Esophagus (tissue), 2 donors: ENCODE measurements at regions not wholly inside any gene's neighbourhood (a gene's known extent, or its start where the extent isn't known, plus 50 kb on each side); places are given as distances from the start of the nearest gene placed in this dataset.
"Not testable (repeated sequence)": the region's sequence is repeated elsewhere in the genome, so short reads cannot be mapped to it uniquely, and the experiment has no call there.

Experiments
- H3K27ac ChIP-seq, 2 donors: one replicate each; pipeline ENCODE4 v1.5.1; 2013; ENCODE audit warnings: low read depth in 2 of 2, mild to moderate bottlenecking in 2 of 2, inconsistent platforms in 1 of 2, low read length in 1 of 2, moderate library complexity in 1 of 2
- H3K27me3 ChIP-seq, 2 donors: one replicate each; pipeline ENCODE4 v1.6.1; 2013; ENCODE audit warnings: low read length in 2 of 2, control low read depth in 1 of 2, mild to moderate bottlenecking in 1 of 2; ENCODE audit not compliant: insufficient read depth in 2 of 2, control insufficient read depth in 1 of 2
- H3K36me3 ChIP-seq, 2 donors: one replicate each; pipeline ENCODE4 v1.6.1; 2013; ENCODE audit warnings: low read length in 1 of 2; ENCODE audit not compliant: control insufficient read depth in 2 of 2, insufficient read depth in 2 of 2
- H3K4me1 ChIP-seq, 2 donors: one replicate each; pipeline ENCODE4 v1.6.1; 2013; ENCODE audit warnings: low read length in 1 of 2; ENCODE audit not compliant: control insufficient read depth in 2 of 2, insufficient read depth in 2 of 2
- H3K4me3 ChIP-seq, 2 donors: one replicate each; pipeline ENCODE4 v1.5.1; 2013; ENCODE audit warnings: low read length in 2 of 2, mild to moderate bottlenecking in 2 of 2, low read depth in 1 of 2, moderate library complexity in 1 of 2
- H3K9me3 ChIP-seq, 2 donors: one replicate each; pipeline ENCODE4 v1.6.1; 2013; ENCODE audit warnings: mild to moderate bottlenecking in 2 of 2, low read depth in 1 of 2, low read length in 1 of 2, moderate library complexity in 1 of 2; ENCODE audit not compliant: control insufficient read depth in 2 of 2, insufficient read depth in 1 of 2
- WGBS, 2 donors: extraction: QIAGEN DNeasy Blood & Tissue Kit; methylation state at CpG; one replicate each; pipeline ENCODE4 v1.1.7; 2013; 5-methylcytosine and 5-hydroxymethylcytosine counted together
- donor health status: healthy with polysubstance abuse.
- donor health status: Bipolar disorder and iron deficiency.

GRCh38 chr17:52470553-52470952, 312.0 kb upstream of the CA10 start:
- Histone ChIP-seq H3K9me3 (peaks cover 0 to under 1% of the 10 kb centered on the region in 2 donors), H3K27me3 (no peaks in the 10 kb centered on the region), H3K36me3 (no peaks in the 10 kb centered on the region), H3K27ac (no peak overlapping the region), H3K4me3 (no peak overlapping the region), H3K4me1 (no peaks in the 10 kb centered on the region)
- 95 to 98% methylated on average over 2 of the region's 2 CpGs for WGBS, 2 donors

DNA sequence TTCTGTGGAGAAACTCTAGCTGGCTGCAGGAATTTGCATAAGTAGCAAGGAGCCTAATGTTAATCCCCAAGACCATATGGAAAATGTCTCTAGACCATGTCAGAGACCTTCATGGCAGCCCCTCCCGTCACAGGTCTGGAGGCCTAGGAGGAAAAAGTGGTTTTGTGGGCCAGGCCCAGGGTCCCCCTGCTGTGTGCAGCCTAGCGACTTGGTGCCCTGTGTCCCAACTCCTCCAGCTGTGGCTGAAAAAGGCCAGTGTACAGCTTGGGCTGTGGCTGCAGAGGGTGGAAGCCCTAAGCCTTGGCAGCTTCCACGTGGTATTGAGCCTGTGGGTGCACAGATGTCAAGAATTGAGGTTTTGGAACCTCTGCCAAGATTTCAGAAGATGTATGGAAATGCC, 306.9 kb upstream of the CA10 start:
- Histone ChIP-seq H3K36me3 (no peaks in the 10 kb centered on the region), H3K27me3 (no peaks in the 10 kb centered on the region), H3K27ac (no peak overlapping the region), H3K4me3 (no peak overlapping the region), H3K4me1 (no peaks in the 10 kb centered on the region), H3K9me3 (peaks cover 0 to 2% of the 10 kb centered on the region in 2 donors)
- 53 to 63% methylated on average over 3 of the region's 3 CpGs for WGBS, 2 donors

DNA sequence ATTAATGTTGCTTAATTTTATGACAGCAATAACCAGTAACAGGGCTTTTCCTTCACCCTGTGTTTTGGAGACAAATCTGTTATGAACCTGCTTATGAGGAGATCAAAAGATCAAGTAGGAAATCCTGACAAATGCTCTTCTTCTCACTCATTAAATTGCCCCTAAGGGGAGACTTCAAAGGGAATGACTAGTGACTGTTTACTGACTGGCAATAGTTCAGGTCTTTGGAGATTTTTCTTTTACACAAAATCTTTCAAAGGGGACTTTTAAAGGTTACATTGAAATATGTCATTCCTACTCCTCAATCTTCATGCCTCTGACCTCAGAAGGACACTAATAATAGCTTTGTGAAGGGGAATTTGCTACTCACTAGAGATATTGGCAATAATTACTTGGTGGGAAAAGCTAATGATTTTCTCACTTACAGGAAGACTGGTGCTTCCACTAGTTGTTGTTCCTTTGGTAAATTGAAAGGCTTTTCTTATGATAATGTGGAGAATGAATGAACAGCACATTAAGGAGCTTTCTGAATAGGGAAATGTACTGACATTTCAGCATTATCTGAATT, 292.9 kb upstream of the CA10 start:
- H3K36me3 ChIP-seq: no peaks in the 10 kb centered on the region
- no peak overlapping the region for H3K27ac ChIP-seq

GRCh38 chr17:52442350-52442749, 283.8 kb upstream of the CA10 start:
- no peaks in the 10 kb centered on the region for H3K36me3 ChIP-seq
- H3K4me1 ChIP-seq: no peaks in the 10 kb centered on the region
- H3K9me3 ChIP-seq: no peaks in the 10 kb centered on the region
- no peak overlapping the region for H3K4me3 ChIP-seq
- 85 to 90% methylated on average over 2 of the region's 2 CpGs for WGBS, 2 donors
- no peak overlapping the region for H3K27ac ChIP-seq
- H3K27me3 ChIP-seq: no peaks in the 10 kb centered on the region

More for the DNA sequence above, 292.9 kb upstream of the CA10 start:
- H3K9me3 ChIP-seq: no peaks in the 10 kb centered on the region
- H3K4me1 ChIP-seq: no peaks in the 10 kb centered on the region
- H3K27me3 ChIP-seq: no peaks in the 10 kb centered on the region
- H3K4me3 ChIP-seq: no peak overlapping the region

GRCh38 chr17:52420555-52421078, 262.1 kb upstream of the CA10 start:
- 73 to 76% methylated on average over 2 of the region's 2 CpGs for WGBS, 2 donors
- H3K4me1 ChIP-seq: no peaks in the 10 kb centered on the region
- no peak overlapping the region for H3K27ac ChIP-seq
- no peaks in the 10 kb centered on the region for H3K27me3 ChIP-seq
- H3K36me3 ChIP-seq: no peaks in the 10 kb centered on the region
- H3K4me3 ChIP-seq: no peak overlapping the region
- no peaks in the 10 kb centered on the region for H3K9me3 ChIP-seq

GRCh38 chr17:52419229-52419641, 260.7 kb upstream of the CA10 start:
- H3K27ac ChIP-seq: no peak overlapping the region
- no peaks in the 10 kb centered on the region for H3K9me3 ChIP-seq
- H3K4me3 ChIP-seq: no peak overlapping the region
- no peaks in the 10 kb centered on the region for H3K4me1 ChIP-seq
- 19 to 34% methylated on average over 3 of the region's 3 CpGs for WGBS, 2 donors
- no peaks in the 10 kb centered on the region for H3K27me3 ChIP-seq
- no peaks in the 10 kb centered on the region for H3K36me3 ChIP-seq

DNA sequence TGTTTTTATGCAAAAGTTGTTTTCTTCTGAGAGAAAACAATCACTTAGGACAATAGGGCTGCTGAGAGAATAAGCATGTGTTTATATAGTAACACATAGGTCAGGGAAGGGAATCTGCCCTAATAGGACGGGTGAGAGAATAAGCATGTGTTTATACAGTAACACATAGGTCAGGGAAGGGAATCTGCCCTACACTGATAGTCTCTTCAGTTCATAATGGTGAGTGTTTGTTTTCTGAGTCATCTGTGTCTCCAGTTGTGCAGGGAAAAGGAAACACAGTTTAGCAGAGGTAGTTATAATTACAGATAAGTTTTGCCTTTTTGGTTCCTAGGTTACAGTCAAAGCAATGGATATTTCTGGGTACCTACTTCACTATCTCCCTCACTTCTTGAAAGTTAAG, 252.3 kb upstream of the CA10 start:
- no peak overlapping the region for H3K4me3 ChIP-seq
- H3K27ac ChIP-seq: no peak overlapping the region
- no peaks in the 10 kb centered on the region for H3K36me3 ChIP-seq
- H3K27me3 ChIP-seq: no peaks in the 10 kb centered on the region
- 24% methylated on average over 1 of the region's 1 CpG for WGBS, 2 donors
- H3K4me1 ChIP-seq: no peaks in the 10 kb centered on the region
- H3K9me3 ChIP-seq: no peaks in the 10 kb centered on the region

- not testable (repeated sequence) for H3K27me3 ChIP-seq, H3K4me1 ChIP-seq, H3K9me3 ChIP-seq, H3K4me3 ChIP-seq, H3K36me3 ChIP-seq, H3K27ac ChIP-seq
- WGBS, 2 donors: 69% methylated on average over 14 to 15 of the region's 15 CpGs
These were observed 250.7 kb upstream of the CA10 start for GRCh38 chr17:52409222-52409621.

- Histone ChIP-seq H3K27me3 (no peaks in the 10 kb centered on the region), H3K4me1 (no peaks in the 10 kb centered on the region), H3K27ac (no peak overlapping the region), H3K4me3 (no peak overlapping the region), H3K9me3 (no peaks in the 10 kb centered on the region), H3K36me3 (no peaks in the 10 kb centered on the region)
- WGBS, 2 donors: 46 to 57% methylated on average over 3 of the region's 3 CpGs
These were observed 236.8 kb upstream of the CA10 start for GRCh38 chr17:52395308-52395707.

DNA sequence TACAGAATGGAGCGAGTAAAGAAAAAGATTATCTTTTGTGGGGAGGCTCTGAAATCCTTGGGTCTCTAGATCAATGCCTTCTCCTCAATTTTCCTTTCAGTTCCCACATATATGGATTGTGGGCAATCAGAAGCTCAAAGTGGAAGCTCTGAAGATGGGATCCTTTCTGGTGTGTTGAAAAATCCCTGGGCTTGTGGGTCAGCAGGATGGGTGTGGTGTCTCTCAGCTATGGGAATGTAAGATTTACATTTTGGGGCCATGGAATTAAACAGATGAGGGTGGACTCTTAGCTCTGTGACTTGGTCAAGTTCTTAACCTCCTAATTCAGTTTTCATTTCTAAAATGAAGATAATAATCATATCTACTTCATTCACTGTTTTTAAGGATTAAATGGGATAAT, 231.9 kb upstream of the CA10 start:
- H3K27ac ChIP-seq: no peak overlapping the region
- WGBS, 2 donors: 90 to 97% methylated on average over 1 of the region's 1 CpG

More for the DNA sequence above, 231.9 kb upstream of the CA10 start:
- Histone ChIP-seq H3K9me3 (no peaks in the 10 kb centered on the region), H3K27me3 (no peaks in the 10 kb centered on the region), H3K4me3 (no peak overlapping the region), H3K36me3 (no peaks in the 10 kb centered on the region), H3K4me1 (no peaks in the 10 kb centered on the region)
